ENCODE measurements at regions not wholly inside any gene's neighbourhood (a gene's known extent, or its start where the extent isn't known, plus 50 kb on each side); places are given as distances from the start of the nearest gene placed in this dataset.

DNA sequence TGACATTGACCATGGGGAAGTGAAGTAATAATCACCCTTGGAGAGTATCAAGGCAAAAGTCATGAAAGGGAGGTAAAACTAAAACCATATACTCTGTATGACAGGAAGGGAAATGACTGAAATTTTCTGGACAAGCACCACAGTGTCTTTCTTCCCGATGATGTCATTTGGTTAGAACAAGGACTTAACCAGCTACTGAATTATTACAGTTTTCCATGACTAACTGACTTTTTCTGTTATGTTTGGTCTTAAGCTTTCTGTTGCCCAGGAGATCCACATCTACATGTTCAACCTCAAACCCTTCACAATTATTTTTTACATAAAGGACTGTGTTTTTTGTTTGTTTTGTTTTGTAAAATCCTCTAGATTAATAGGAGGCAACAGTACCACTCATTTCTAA lies 191.9 kb upstream of the IL12A start:
- no peak overlapping the region for H3K4me3 ChIP-seq
- no peak overlapping the region for H3K27ac ChIP-seq
- intact Hi-C loops (cut with DNase I) = no loop called here

DNA sequence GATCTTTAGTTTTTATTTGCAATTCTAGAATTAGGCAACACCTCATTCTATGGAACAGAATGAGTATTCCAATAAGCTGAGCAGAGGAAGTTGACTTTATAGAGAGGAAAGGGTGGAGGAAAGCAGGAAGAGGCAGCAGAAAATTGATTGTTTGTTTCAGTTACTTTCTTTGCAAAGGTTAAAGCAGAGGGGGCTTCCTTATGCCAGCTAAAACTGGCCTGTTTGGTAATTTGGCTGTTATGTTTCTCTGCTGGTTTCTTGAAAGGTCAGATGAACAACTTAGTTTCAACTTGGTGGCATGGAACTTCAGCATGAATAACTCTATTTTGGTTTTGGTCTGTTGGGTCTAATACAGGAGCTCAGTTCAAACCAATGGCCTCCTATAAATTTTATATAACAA lies 190.9 kb upstream of the IL12A start:
- H3K36me3 ChIP-seq (replicated peaks in 1 of 2) = no peaks in the 10 kb centered on the region
- no peak overlapping the region for H3K4me3 ChIP-seq
- no peak for DNase-seq
- no peaks in the 10 kb centered on the region for H3K27me3 ChIP-seq
- H3K27ac ChIP-seq = no peak overlapping the region
- TF ChIP-seq, protein P1, sequence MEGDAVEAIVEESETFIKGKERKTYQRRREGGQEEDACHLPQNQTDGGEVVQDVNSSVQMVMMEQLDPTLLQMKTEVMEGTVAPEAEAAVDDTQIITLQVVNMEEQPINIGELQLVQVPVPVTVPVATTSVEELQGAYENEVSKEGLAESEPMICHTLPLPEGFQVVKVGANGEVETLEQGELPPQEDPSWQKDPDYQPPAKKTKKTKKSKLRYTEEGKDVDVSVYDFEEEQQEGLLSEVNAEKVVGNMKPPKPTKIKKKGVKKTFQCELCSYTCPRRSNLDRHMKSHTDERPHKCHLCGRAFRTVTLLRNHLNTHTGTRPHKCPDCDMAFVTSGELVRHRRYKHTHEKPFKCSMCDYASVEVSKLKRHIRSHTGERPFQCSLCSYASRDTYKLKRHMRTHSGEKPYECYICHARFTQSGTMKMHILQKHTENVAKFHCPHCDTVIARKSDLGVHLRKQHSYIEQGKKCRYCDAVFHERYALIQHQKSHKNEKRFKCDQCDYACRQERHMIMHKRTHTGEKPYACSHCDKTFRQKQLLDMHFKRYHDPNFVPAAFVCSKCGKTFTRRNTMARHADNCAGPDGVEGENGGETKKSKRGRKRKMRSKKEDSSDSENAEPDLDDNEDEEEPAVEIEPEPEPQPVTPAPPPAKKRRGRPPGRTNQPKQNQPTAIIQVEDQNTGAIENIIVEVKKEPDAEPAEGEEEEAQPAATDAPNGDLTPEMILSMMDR (IDR thresholded peaks at IDR 0.05) = no peak
- TF ChIP-seq POLR2A (IDR thresholded peaks at IDR 0.05) = no peak
- H3K9me3 ChIP-seq (replicated peaks in 1 of 3) = no peaks in the 10 kb centered on the region
- intact Hi-C loops (cut with DNase I) = no loop called here
- no peaks in the 10 kb centered on the region for H3K4me1 ChIP-seq (replicated peaks in 1 of 2)

More for the DNA sequence above, 191.9 kb upstream of the IL12A start:
- Histone ChIP-seq H3K36me3 (replicated peaks in 1 of 2) (no peaks in the 10 kb centered on the region), H3K4me1 (replicated peaks in 1 of 2) (no peaks in the 10 kb centered on the region), H3K9me3 (replicated peaks in 1 of 3) (no peaks in the 10 kb centered on the region), H3K27me3 (no peaks in the 10 kb centered on the region)
- DNase-seq = no peak
- WGBS, 4 donors = 43 to 69% (median 60%) methylated on average over 1 of the region's 1 CpG
- no peak for TF ChIP-seq POLR2A (IDR thresholded peaks at IDR 0.05)
- TF ChIP-seq, protein P1 (IDR thresholded peaks at IDR 0.05) = no peak

DNA sequence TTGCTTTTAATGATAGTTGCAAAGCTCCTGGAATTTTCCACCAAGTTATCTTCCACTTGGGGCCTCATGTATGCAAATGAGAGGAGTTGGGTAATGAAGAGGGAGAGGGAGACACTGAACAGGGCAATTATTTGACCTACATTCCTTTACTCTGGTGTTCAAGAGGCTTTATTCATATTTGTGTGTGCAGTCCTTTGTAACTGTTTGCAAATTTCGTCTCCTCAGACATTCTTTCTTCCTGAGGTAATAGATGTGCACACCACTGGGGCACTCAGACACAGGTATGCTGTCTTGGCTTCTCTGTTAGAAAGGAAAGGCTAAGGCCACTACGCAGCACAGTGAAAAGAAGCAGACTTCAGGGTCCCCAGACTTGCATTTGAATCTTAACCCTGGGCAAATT lies 189.7 kb upstream of the IL12A start:
- no peak for TF ChIP-seq POLR2A (IDR thresholded peaks at IDR 0.05)
- TF ChIP-seq, protein P1 (IDR thresholded peaks at IDR 0.05) = no peak
- WGBS, 4 donors = 71 to 82% (median 73%) methylated on average over 2 of the region's 2 CpGs
- Histone ChIP-seq H3K4me1 (replicated peaks in 1 of 2) (no peaks in the 10 kb centered on the region), H3K27ac (no peak overlapping the region), H3K9me3 (replicated peaks in 1 of 3) (no peaks in the 10 kb centered on the region), H3K4me3 (no peak overlapping the region), H3K27me3 (no peaks in the 10 kb centered on the region), H3K36me3 (replicated peaks in 1 of 2) (no peaks in the 10 kb centered on the region)
- intact Hi-C loops (cut with DNase I) = no loop called here
- DNase-seq = no peak

DNA sequence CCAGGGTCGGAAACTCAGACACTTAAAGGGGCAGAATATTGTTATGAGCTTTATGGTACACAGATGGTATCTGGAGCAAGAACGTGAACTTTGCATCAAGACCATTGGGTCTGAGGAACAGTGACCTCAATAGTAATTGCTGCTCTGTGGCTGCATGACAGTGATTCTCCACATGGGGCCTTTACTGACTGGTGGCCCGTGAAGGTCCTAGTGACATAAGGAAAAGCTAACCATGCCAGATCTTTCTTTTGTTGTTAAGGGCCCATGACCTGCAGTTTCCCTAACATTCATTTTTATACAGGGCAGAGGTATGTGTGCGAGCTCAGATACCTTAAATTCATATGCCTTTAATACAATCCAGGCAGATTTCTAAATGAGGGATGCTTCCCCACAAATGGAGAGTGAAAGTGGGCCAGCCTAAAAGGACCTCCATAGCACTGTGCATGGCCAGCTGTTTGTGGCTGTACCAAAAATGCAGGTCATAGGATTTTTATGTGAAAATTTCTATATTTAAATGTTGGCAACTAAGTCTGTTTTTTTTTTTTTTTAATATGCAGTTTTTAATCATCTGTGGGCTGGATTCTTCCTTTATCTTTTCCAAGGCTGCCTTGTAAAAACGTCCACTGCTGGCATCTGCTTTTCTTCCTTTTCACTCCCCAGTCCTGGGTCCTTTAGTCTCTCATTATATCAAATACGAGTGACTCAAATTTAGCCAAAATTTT lies 188.0 kb upstream of the IL12A start:
- TF ChIP-seq, protein P1 (IDR thresholded peaks at IDR 0.05) = no peak
- TF ChIP-seq POLR2A (IDR thresholded peaks at IDR 0.05) = no peak
- H3K27me3 ChIP-seq = no peaks in the 10 kb centered on the region
- intact Hi-C loops (cut with DNase I) = loop anchor here (5.0 to 10.0 kb wide), 3 partner anchors 186 to 533 kb away; no protein-coding TSS in a partner anchor
- no peak for DNase-seq
- WGBS, 4 donors = 66 to 71% (median 71%) methylated on average over 6 of the region's 6 CpGs
- no peak overlapping the region for H3K27ac ChIP-seq
- H3K4me1 ChIP-seq (replicated peaks in 1 of 2) = no peaks in the 10 kb centered on the region
- H3K36me3 ChIP-seq (replicated peaks in 1 of 2) = no peaks in the 10 kb centered on the region
- H3K4me3 ChIP-seq = no peak overlapping the region
- no peaks in the 10 kb centered on the region for H3K9me3 ChIP-seq (replicated peaks in 1 of 3)

Measured in adrenal gland (tissue), 9 donors.